HepG2 (cell line): ENCODE measurements at regions not wholly inside any gene's neighbourhood (a gene's known extent, or its start where the extent isn't known, plus 50 kb on each side); places are given as distances from the start of the nearest gene placed in this dataset.

ENCODE experiments used
- BCL6 ChIP-seq: IDR thresholded peaks from 2 replicates; pipeline ENCODE4 v1.6.1; 2016; ENCODE audit warnings: missing genetic modification reagents, missing compliant biosample characterization
- HNRNPH1 ChIP-seq: fragments of 200-400 bp; formaldehyde crosslinking; optimal IDR thresholded peaks from 2 replicates; pipeline ENCODE3; 2017; ENCODE audit warnings: mild to moderate bottlenecking, low read depth, low read length
- NPAS2 ChIP-seq: sonication (generic); formaldehyde crosslinking; IDR thresholded peaks from 2 replicates; pipeline ENCODE4 v1.8.0; 2022; ENCODE audit warnings: mild to moderate bottlenecking, missing genetic modification reagents, borderline replicate concordance
- PAX8 ChIP-seq: sonication (generic); formaldehyde crosslinking; IDR thresholded peaks from 2 replicates; pipeline ENCODE4 v1.8.0; 2022; ENCODE audit warnings: mild to moderate bottlenecking, missing genetic modification reagents, borderline replicate concordance
- TEAD2 ChIP-seq: sonication (generic); formaldehyde crosslinking; IDR thresholded peaks from 2 replicates; pipeline ENCODE4 v1.9.0; 2021; ENCODE audit warnings: missing genetic modification reagents
- TEAD3 ChIP-seq: optimal IDR thresholded peaks from 2 replicates; pipeline ENCODE3; 2016; ENCODE audit warnings: borderline replicate concordance
- YY1 ChIP-seq: IDR thresholded peaks from 2 replicates; pipeline ENCODE4 v1.6.1; 2011; ENCODE audit warnings: low read length, low read depth, moderate library complexity, mild to moderate bottlenecking; ENCODE audit not compliant: insufficient read depth, insufficient replicate concordance
- ZBTB20 ChIP-seq: sonication (generic); formaldehyde crosslinking; IDR thresholded peaks from 2 replicates; pipeline ENCODE4 v1.8.1; 2023; ENCODE audit warnings: missing genetic modification reagents, low read depth, mild to moderate bottlenecking, borderline replicate concordance
- ZBTB7B ChIP-seq: sonication (generic); formaldehyde crosslinking; IDR thresholded peaks from 2 replicates; pipeline ENCODE4 v1.4.0; 2020; ENCODE audit warnings: missing genetic modification reagents
- ZFP36L2 ChIP-seq: sonication (generic); formaldehyde crosslinking; IDR thresholded peaks from 2 replicates; pipeline ENCODE4 v1.4.0; 2020; ENCODE audit warnings: missing genetic modification reagents
- ZMYM2 ChIP-seq: sonication (generic); formaldehyde crosslinking; IDR thresholded peaks from 2 replicates; pipeline ENCODE4 v1.8.0; 2022; ENCODE audit warnings: mild to moderate bottlenecking, missing genetic modification reagents
- ZNF143 ChIP-seq: sonication (generic); formaldehyde crosslinking; IDR thresholded peaks from 2 replicates; pipeline ENCODE4 v1.4.0; 2020; ENCODE audit warnings: missing genetic modification reagents
- ZNF263 ChIP-seq: sonication (generic); formaldehyde crosslinking; IDR thresholded peaks from 2 replicates; pipeline ENCODE4 v1.4.0; 2020; ENCODE audit warnings: missing genetic modification reagents
- ZNF768 ChIP-seq: sonication (generic); formaldehyde crosslinking; IDR thresholded peaks from 2 replicates; pipeline ENCODE4 v1.4.0; 2020; ENCODE audit warnings: missing genetic modification reagents
- ZNF790 ChIP-seq: sonication (generic); formaldehyde crosslinking; IDR thresholded peaks from 2 replicates; pipeline ENCODE4 v1.8.0; 2022; ENCODE audit warnings: missing genetic modification reagents, mild to moderate bottlenecking, borderline replicate concordance
- TF ChIP-seq, protein P1 (sequence below): sonication (generic); formaldehyde crosslinking; IDR thresholded peaks from 2 replicates; pipeline ENCODE4 v1.8.1; 2022; ENCODE audit warnings: low read depth, mild to moderate bottlenecking, missing genetic modification reagents
- TF ChIP-seq, protein P2 (sequence below): sonication (generic); formaldehyde crosslinking; IDR thresholded peaks from 2 replicates; pipeline ENCODE4 v1.4.0; 2020; ENCODE audit warnings: missing genetic modification reagents
- TF ChIP-seq, protein P3 (sequence below): sonication (generic); formaldehyde crosslinking; IDR thresholded peaks from 2 replicates; pipeline ENCODE4 v1.5.0; 2020; ENCODE audit warnings: missing genetic modification reagents
- TF ChIP-seq, protein P4 (sequence below): sonication (generic); formaldehyde crosslinking; IDR thresholded peaks from 2 replicates; pipeline ENCODE4 v1.4.0; 2020; ENCODE audit warnings: mild to moderate bottlenecking, missing genetic modification reagents
- TF ChIP-seq, protein P5 (sequence below): sonication (generic); formaldehyde crosslinking; IDR thresholded peaks from 2 replicates; pipeline ENCODE4 v1.5.0; 2020; ENCODE audit warnings: mild to moderate bottlenecking, missing genetic modification reagents

DNA sequence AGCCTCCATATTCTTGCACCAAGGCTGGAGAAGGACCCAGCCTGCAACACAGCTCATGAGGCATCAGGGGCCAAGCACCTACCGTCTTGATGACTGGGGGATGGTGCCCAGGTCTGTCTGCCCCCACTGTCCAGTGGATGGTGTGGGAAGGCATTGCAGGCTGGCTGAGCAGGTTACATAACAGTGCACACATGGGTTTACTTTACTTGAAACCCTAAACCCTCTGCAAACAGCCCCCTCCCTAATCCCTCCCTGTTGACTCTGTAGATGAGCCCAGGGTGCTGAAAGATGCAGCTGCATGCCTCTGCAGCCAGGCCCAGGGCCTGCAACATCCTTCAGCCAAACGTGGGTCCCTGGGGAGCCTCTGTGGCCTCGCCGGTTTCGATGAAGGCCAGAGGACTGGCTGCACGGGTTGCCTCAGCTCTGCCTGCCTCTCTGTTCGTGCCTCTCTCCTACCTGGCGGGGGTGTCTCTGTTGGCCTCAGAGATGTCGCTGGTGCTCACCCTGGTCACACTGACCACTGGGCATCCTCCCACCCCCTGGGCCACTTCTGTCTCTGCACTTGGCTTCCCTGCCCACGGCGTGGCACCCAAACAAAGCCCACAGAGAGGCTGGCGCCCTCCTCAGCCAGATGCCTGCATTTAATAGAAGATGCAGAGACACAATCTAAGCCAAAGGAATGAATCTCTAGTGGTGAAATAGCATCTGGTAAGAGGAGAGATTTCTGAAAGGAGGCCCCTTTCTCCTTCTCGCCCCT is 95.1 kb downstream of the METRNL start (continued):
- TF ChIP-seq ZMYM2 (CRISPR knock-in tag) (peak; percentile 50; the same call in 1 of the 2 replicates), HNRNPH1 (no peak), ZNF790 (CRISPR knock-in tag) (no peak), PAX8 (CRISPR knock-in tag) (no peak), ZNF768 (CRISPR knock-in tag) (peak; percentile 76), BCL6 (CRISPR knock-in tag) (peak; percentile 97), ZBTB20 (CRISPR knock-in tag) (peak; percentile 83; the same call in 1 of the 2 replicates), NPAS2 (CRISPR knock-in tag) (no peak), YY1 (peak; percentile 42), TEAD3 (peak; percentile 83), ZFP36L2 (CRISPR knock-in tag) (no peak), ZNF263 (CRISPR knock-in tag) (peak; percentile 64), TEAD2 (CRISPR knock-in tag) (no peak), ZBTB7B (CRISPR knock-in tag) (peak; percentile 89; the same call in 1 of the 2 replicates), ZNF143 (no peak)
- TF ChIP-seq, protein P1, sequence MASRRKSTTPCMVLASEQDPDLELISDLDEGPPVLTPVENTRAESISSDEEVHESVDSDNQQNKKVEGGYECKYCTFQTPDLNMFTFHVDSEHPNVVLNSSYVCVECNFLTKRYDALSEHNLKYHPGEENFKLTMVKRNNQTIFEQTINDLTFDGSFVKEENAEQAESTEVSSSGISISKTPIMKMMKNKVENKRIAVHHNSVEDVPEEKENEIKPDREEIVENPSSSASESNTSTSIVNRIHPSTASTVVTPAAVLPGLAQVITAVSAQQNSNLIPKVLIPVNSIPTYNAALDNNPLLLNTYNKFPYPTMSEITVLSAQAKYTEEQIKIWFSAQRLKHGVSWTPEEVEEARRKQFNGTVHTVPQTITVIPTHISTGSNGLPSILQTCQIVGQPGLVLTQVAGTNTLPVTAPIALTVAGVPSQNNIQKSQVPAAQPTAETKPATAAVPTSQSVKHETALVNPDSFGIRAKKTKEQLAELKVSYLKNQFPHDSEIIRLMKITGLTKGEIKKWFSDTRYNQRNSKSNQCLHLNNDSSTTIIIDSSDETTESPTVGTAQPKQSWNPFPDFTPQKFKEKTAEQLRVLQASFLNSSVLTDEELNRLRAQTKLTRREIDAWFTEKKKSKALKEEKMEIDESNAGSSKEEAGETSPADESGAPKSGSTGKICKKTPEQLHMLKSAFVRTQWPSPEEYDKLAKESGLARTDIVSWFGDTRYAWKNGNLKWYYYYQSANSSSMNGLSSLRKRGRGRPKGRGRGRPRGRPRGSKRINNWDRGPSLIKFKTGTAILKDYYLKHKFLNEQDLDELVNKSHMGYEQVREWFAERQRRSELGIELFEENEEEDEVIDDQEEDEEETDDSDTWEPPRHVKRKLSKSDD (CRISPR knock-in tag) = peak; percentile 93; the same call in 1 of the 2 replicates
- TF ChIP-seq, protein P2, sequence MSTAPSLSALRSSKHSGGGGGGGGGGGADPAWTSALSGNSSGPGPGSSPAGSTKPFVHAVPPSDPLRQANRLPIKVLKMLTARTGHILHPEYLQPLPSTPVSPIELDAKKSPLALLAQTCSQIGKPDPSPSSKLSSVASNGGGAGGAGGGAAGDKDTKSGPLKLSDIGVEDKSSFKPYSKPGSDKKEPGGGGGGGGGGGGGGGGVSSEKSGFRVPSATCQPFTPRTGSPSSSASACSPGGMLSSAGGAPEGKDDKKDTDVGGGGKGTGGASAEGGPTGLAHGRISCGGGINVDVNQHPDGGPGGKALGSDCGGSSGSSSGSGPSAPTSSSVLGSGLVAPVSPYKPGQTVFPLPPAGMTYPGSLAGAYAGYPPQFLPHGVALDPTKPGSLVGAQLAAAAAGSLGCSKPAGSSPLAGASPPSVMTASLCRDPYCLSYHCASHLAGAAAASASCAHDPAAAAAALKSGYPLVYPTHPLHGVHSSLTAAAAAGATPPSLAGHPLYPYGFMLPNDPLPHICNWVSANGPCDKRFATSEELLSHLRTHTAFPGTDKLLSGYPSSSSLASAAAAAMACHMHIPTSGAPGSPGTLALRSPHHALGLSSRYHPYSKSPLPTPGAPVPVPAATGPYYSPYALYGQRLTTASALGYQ (CRISPR knock-in tag) = peak; percentile 92; the same call in 1 of the 2 replicates
- TF ChIP-seq, protein P3, sequence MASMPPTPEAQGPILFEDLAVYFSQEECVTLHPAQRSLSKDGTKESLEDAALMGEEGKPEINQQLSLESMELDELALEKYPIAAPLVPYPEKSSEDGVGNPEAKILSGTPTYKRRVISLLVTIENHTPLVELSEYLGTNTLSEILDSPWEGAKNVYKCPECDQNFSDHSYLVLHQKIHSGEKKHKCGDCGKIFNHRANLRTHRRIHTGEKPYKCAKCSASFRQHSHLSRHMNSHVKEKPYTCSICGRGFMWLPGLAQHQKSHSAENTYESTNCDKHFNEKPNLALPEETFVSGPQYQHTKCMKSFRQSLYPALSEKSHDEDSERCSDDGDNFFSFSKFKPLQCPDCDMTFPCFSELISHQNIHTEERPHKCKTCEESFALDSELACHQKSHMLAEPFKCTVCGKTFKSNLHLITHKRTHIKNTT = no peak
- TF ChIP-seq, protein P4, sequence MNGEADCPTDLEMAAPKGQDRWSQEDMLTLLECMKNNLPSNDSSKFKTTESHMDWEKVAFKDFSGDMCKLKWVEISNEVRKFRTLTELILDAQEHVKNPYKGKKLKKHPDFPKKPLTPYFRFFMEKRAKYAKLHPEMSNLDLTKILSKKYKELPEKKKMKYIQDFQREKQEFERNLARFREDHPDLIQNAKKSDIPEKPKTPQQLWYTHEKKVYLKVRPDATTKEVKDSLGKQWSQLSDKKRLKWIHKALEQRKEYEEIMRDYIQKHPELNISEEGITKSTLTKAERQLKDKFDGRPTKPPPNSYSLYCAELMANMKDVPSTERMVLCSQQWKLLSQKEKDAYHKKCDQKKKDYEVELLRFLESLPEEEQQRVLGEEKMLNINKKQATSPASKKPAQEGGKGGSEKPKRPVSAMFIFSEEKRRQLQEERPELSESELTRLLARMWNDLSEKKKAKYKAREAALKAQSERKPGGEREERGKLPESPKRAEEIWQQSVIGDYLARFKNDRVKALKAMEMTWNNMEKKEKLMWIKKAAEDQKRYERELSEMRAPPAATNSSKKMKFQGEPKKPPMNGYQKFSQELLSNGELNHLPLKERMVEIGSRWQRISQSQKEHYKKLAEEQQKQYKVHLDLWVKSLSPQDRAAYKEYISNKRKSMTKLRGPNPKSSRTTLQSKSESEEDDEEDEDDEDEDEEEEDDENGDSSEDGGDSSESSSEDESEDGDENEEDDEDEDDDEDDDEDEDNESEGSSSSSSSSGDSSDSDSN (CRISPR knock-in tag) = peak; percentile 72
- TF ChIP-seq, protein P5, sequence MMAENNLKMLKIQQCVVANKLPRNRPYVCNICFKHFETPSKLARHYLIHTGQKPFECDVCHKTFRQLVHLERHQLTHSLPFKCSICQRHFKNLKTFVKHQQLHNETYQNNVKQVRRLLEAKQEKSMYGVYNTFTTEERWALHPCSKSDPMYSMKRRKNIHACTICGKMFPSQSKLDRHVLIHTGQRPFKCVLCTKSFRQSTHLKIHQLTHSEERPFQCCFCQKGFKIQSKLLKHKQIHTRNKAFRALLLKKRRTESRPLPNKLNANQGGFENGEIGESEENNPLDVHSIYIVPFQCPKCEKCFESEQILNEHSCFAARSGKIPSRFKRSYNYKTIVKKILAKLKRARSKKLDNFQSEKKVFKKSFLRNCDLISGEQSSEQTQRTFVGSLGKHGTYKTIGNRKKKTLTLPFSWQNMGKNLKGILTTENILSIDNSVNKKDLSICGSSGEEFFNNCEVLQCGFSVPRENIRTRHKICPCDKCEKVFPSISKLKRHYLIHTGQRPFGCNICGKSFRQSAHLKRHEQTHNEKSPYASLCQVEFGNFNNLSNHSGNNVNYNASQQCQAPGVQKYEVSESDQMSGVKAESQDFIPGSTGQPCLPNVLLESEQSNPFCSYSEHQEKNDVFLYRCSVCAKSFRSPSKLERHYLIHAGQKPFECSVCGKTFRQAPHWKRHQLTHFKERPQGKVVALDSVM (CRISPR knock-in tag) = no peak
